ENCODE measurements at regions not wholly inside any gene's neighbourhood (a gene's known extent, or its start where the extent isn't known, plus 50 kb on each side); places are given as distances from the start of the nearest gene placed in this dataset.

- H3K79me2 ChIP-seq (ENCODE audit: control insufficient read depth, insufficient read depth, low read length, unreplicated experiment), result no peaks in the 10 kb centered on the region
- no peak overlapping the region for H2AFZ ChIP-seq (ENCODE audit: low read length, unreplicated experiment)
- H3K36me3 ChIP-seq (ENCODE audit: insufficient read depth, low read length), result no peaks in the 10 kb centered on the region
- no peak overlapping the region for H3K27ac ChIP-seq (ENCODE audit: low read depth, low read length)
- no peak overlapping the region for H3K4me3 ChIP-seq (ENCODE audit: low read depth, low read length)
- peaks cover 69% of the 10 kb centered on the region for H3K27me3 ChIP-seq (ENCODE audit: insufficient read depth, low read length)
- H3K4me1 ChIP-seq (ENCODE audit: control insufficient read depth, insufficient read depth, low read length, unreplicated experiment), result no peaks in the 10 kb centered on the region
Observed at GRCh38 chr4:56241500-56241899, 145.8 kb downstream of the AASDH start.

GRCh38 chr4:56240554-56241174 lies 146.6 kb downstream of the AASDH start:
- H3K27ac ChIP-seq (ENCODE audit: low read depth, low read length), result no peak overlapping the region
- peaks cover 69% of the 10 kb centered on the region for H3K27me3 ChIP-seq (ENCODE audit: insufficient read depth, low read length)
- no peaks in the 10 kb centered on the region for H3K36me3 ChIP-seq (ENCODE audit: insufficient read depth, low read length)
- no peaks in the 10 kb centered on the region for H3K79me2 ChIP-seq (ENCODE audit: control insufficient read depth, insufficient read depth, low read length, unreplicated experiment)
- no peak overlapping the region for H3K4me3 ChIP-seq (ENCODE audit: low read depth, low read length)
- H2AFZ ChIP-seq (ENCODE audit: low read length, unreplicated experiment), result no peak overlapping the region
- no peaks in the 10 kb centered on the region for H3K4me1 ChIP-seq (ENCODE audit: control insufficient read depth, insufficient read depth, low read length, unreplicated experiment)

GRCh38 chr4:56238251-56238650 lies 149.0 kb downstream of the AASDH start:
- Histone ChIP-seq H3K27me3 (ENCODE audit: insufficient read depth, low read length) (peaks cover 67% of the 10 kb centered on the region), H3K4me1 (ENCODE audit: control insufficient read depth, insufficient read depth, low read length, unreplicated experiment) (no peaks in the 10 kb centered on the region)

GRCh38 chr4:56235725-56236124 lies 151.6 kb downstream of the AASDH start:
- Histone ChIP-seq H3K27ac (ENCODE audit: low read depth, low read length) (no peak overlapping the region), H3K4me3 (ENCODE audit: low read depth, low read length) (no peak overlapping the region), H3K27me3 (ENCODE audit: insufficient read depth, low read length) (peaks cover 58% of the 10 kb centered on the region), H3K79me2 (ENCODE audit: control insufficient read depth, insufficient read depth, low read length, unreplicated experiment) (no peaks in the 10 kb centered on the region), H2AFZ (ENCODE audit: low read length, unreplicated experiment) (no peak overlapping the region), H3K36me3 (ENCODE audit: insufficient read depth, low read length) (no peaks in the 10 kb centered on the region), H3K4me1 (ENCODE audit: control insufficient read depth, insufficient read depth, low read length, unreplicated experiment) (no peaks in the 10 kb centered on the region)

More at GRCh38 chr4:56238251-56238650, 149.0 kb downstream of the AASDH start:
- H3K79me2 ChIP-seq (ENCODE audit: control insufficient read depth, insufficient read depth, low read length, unreplicated experiment), result no peaks in the 10 kb centered on the region
- H3K27ac ChIP-seq (ENCODE audit: low read depth, low read length), result no peak overlapping the region
- no peak overlapping the region for H2AFZ ChIP-seq (ENCODE audit: low read length, unreplicated experiment)
- H3K36me3 ChIP-seq (ENCODE audit: insufficient read depth, low read length), result no peaks in the 10 kb centered on the region
- H3K4me3 ChIP-seq (ENCODE audit: low read depth, low read length), result no peak overlapping the region

- Histone ChIP-seq H3K4me1 (ENCODE audit: control insufficient read depth, insufficient read depth, low read length, unreplicated experiment) (no peaks in the 10 kb centered on the region), H3K27ac (ENCODE audit: low read depth, low read length) (no peak overlapping the region), H3K27me3 (ENCODE audit: insufficient read depth, low read length) (peaks cover 58% of the 10 kb centered on the region), H3K36me3 (ENCODE audit: insufficient read depth, low read length) (no peaks in the 10 kb centered on the region), H3K79me2 (ENCODE audit: control insufficient read depth, insufficient read depth, low read length, unreplicated experiment) (no peaks in the 10 kb centered on the region), H2AFZ (ENCODE audit: low read length, unreplicated experiment) (no peak overlapping the region), H3K4me3 (ENCODE audit: low read depth, low read length) (no peak overlapping the region)
Observed at GRCh38 chr4:56235011-56235410, 152.3 kb downstream of the AASDH start.

GRCh38 chr4:56234098-56234497 lies 153.2 kb downstream of the AASDH start:
- Histone ChIP-seq H3K27me3 (ENCODE audit: insufficient read depth, low read length) (peaks cover 67% of the 10 kb centered on the region), H3K36me3 (ENCODE audit: insufficient read depth, low read length) (no peaks in the 10 kb centered on the region), H3K4me3 (ENCODE audit: low read depth, low read length) (no peak overlapping the region), H3K27ac (ENCODE audit: low read depth, low read length) (no peak overlapping the region), H3K4me1 (ENCODE audit: control insufficient read depth, insufficient read depth, low read length, unreplicated experiment) (no peaks in the 10 kb centered on the region), H2AFZ (ENCODE audit: low read length, unreplicated experiment) (no peak overlapping the region), H3K79me2 (ENCODE audit: control insufficient read depth, insufficient read depth, low read length, unreplicated experiment) (no peaks in the 10 kb centered on the region)

- H3K4me3 ChIP-seq (ENCODE audit: low read depth, low read length), result no peak overlapping the region
- peaks cover 82% of the 10 kb centered on the region for H3K27me3 ChIP-seq (ENCODE audit: insufficient read depth, low read length)
- H2AFZ ChIP-seq (ENCODE audit: low read length, unreplicated experiment), result no peak overlapping the region
- no peak overlapping the region for H3K27ac ChIP-seq (ENCODE audit: low read depth, low read length)
- no peaks in the 10 kb centered on the region for H3K79me2 ChIP-seq (ENCODE audit: control insufficient read depth, insufficient read depth, low read length, unreplicated experiment)
- H3K36me3 ChIP-seq (ENCODE audit: insufficient read depth, low read length), result no peaks in the 10 kb centered on the region
- H3K4me1 ChIP-seq (ENCODE audit: control insufficient read depth, insufficient read depth, low read length, unreplicated experiment), result no peaks in the 10 kb centered on the region
Observed at GRCh38 chr4:56231410-56231809, 155.9 kb downstream of the AASDH start.

GRCh38 chr4:56229947-56230346 lies 157.3 kb downstream of the AASDH start:
- Histone ChIP-seq H3K36me3 (ENCODE audit: insufficient read depth, low read length) (no peaks in the 10 kb centered on the region), H3K27ac (ENCODE audit: low read depth, low read length) (no peak overlapping the region), H2AFZ (ENCODE audit: low read length, unreplicated experiment) (no peak overlapping the region), H3K79me2 (ENCODE audit: control insufficient read depth, insufficient read depth, low read length, unreplicated experiment) (no peaks in the 10 kb centered on the region), H3K4me3 (ENCODE audit: low read depth, low read length) (no peak overlapping the region), H3K4me1 (ENCODE audit: control insufficient read depth, insufficient read depth, low read length, unreplicated experiment) (no peaks in the 10 kb centered on the region), H3K27me3 (ENCODE audit: insufficient read depth, low read length) (peaks cover 73% of the 10 kb centered on the region)

- H3K79me2 ChIP-seq (ENCODE audit: control insufficient read depth, insufficient read depth, low read length, unreplicated experiment), result no peaks in the 10 kb centered on the region
- H3K27me3 ChIP-seq (ENCODE audit: insufficient read depth, low read length), result peaks cover 68% of the 10 kb centered on the region
- no peak overlapping the region for H3K27ac ChIP-seq (ENCODE audit: low read depth, low read length)
- H3K4me1 ChIP-seq (ENCODE audit: control insufficient read depth, insufficient read depth, low read length, unreplicated experiment), result no peaks in the 10 kb centered on the region
- H3K36me3 ChIP-seq (ENCODE audit: insufficient read depth, low read length), result no peaks in the 10 kb centered on the region
- H3K4me3 ChIP-seq (ENCODE audit: low read depth, low read length), result no peak overlapping the region
- H2AFZ ChIP-seq (ENCODE audit: low read length, unreplicated experiment), result no peak overlapping the region
Observed at GRCh38 chr4:56227301-56227835, 159.9 kb downstream of the AASDH start.

- H3K27me3 ChIP-seq (ENCODE audit: insufficient read depth, low read length), result peaks cover 65% of the 10 kb centered on the region
- H3K27ac ChIP-seq (ENCODE audit: low read depth, low read length), result no peak overlapping the region
- no peaks in the 10 kb centered on the region for H3K79me2 ChIP-seq (ENCODE audit: control insufficient read depth, insufficient read depth, low read length, unreplicated experiment)
- H3K4me3 ChIP-seq (ENCODE audit: low read depth, low read length), result no peak overlapping the region
- H3K4me1 ChIP-seq (ENCODE audit: control insufficient read depth, insufficient read depth, low read length, unreplicated experiment), result no peaks in the 10 kb centered on the region
- H3K36me3 ChIP-seq (ENCODE audit: insufficient read depth, low read length), result no peaks in the 10 kb centered on the region
- no peak overlapping the region for H2AFZ ChIP-seq (ENCODE audit: low read length, unreplicated experiment)
Observed at GRCh38 chr4:56226579-56226978, 160.7 kb downstream of the AASDH start.

GRCh38 chr4:56224641-56225040 lies 162.7 kb downstream of the AASDH start:
- H3K27me3 ChIP-seq (ENCODE audit: insufficient read depth, low read length), result peaks cover 65% of the 10 kb centered on the region
- no peak overlapping the region for H2AFZ ChIP-seq (ENCODE audit: low read length, unreplicated experiment)
- no peaks in the 10 kb centered on the region for H3K4me1 ChIP-seq (ENCODE audit: control insufficient read depth, insufficient read depth, low read length, unreplicated experiment)
- no peaks in the 10 kb centered on the region for H3K79me2 ChIP-seq (ENCODE audit: control insufficient read depth, insufficient read depth, low read length, unreplicated experiment)
- no peak overlapping the region for H3K27ac ChIP-seq (ENCODE audit: low read depth, low read length)
- no peak overlapping the region for H3K4me3 ChIP-seq (ENCODE audit: low read depth, low read length)
- no peaks in the 10 kb centered on the region for H3K36me3 ChIP-seq (ENCODE audit: insufficient read depth, low read length)
